HG02588 (cell line): ENCODE measurements at regions not wholly inside any gene's neighbourhood (a gene's known extent, or its start where the extent isn't known, plus 50 kb on each side); places are given as distances from the start of the nearest gene placed in this dataset.

Experiments
- ATAC-seq: cut with Tn5 transposase; IDR thresholded peaks from one replicate; pipeline ENCODE4 v1.9.1; 2021; ENCODE audit warnings: mild to moderate bottlenecking, moderate library complexity; ENCODE audit not compliant: unreplicated experiment

DNA sequence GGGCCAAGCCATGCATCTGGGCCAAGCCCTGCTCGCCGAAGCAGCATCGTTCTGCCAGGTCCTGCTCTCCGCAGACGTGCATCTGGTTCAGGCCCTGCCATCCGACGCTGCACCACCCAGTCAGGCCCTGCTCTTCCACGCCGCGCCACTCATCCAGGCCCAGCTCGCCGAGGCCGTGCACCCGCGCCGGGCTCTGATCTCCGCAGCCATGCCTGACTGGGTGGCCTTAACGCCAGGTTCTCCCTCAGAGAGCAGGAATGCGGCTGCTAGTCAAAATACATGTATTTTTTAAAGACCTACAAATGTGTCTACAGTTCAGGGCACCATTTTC, 891.1 kb upstream of the CTNND2 start:
- no peak for ATAC-seq

DNA sequence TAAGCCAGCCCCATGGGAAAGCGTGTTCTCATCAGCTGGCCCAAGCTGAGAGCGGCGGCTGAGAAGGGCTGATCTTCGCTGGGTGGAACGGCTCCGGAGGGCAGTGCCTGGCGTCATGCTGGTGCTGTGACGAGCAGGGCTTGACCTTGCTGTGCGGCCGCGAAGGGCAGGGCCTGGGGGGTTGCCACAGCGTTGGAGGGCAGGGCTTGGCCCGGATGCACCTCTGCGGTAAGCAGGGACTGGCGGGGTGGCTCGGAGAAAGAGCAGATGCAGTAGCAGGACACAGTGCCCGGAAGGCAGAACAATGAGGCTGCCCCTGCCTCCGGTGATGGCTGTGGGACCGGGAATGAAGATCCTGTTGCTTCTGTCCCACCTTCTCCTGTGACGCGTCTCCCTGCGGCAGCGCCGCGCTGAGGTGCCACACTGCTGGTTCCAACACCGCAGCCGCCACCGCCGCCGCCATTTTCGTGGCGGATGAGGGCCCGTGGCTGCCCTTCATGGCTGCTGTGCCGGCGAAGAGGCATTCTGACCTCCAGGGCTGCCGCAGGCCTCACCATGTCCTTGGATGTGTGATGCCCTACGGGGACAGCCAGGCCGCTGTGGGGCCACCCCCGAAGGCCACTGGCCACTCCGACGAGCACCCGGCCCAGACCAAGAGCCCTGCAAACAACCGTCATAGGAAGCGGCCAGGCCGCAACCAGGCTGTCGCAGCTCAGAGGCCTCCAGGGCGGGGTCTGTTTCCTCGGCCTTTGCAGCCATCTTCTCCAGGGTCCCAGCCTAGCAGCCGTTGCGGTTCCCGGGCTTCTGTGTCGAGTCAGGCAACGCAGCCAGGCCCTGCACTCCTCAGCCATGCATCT, 890.5 kb upstream of the CTNND2 start:
- no peak for ATAC-seq

DNA sequence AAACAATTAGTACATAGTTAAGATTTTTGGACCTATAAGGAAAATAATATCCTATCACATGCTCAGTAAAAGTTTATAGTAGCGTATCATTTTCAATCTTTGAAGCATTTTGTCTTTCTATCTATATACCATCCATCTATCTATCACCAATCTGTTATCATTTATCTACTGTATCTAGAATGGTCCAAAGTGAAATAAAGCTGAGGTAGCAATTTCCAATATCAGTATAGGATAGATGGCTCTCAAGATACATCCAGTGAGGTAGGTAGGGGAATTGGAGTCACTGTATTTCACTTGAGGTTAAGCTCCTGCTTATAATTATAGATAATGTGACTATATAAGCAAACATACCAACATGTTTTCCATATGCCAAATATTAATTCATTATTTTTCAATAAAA, 889.1 kb upstream of the CTNND2 start:
- no peak for ATAC-seq

DNA sequence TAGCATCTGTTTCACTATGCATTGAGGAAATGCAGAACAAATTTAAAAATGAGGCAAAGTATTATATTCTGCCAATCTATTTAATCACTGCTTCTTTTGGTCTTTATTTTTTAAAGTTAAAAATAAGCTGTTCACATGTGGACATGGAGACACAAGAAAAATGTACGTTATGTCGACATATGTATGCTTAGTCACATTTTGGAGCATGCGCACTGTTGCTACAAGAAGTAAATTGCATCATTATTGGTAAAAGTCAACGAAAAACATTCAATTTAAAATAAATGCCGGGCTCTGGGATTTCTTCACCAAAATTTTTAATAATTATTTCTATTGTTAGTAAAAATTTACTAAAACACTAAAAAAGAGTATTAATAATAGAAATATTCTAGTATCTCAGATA, 876.3 kb upstream of the CTNND2 start:
- no peak for ATAC-seq

DNA sequence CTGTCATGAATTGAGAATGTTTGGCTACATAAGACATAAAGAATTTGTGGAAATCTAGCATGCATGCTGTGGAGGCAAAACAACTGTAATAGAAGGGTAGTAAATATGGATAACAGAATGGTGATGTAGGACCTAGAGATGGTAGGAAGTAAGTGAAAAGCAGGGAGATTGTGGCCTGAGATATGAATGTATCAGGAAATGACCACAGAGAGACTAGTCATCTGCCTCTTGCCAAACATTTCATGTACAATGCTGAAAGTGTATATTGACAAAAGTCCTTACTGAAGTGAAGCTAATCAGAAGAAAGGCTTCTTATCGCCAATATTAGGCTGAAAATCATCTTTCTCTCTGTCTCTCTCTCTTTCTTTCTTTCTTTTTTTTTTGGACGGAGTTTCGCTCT, 873.1 kb upstream of the CTNND2 start:
- ATAC-seq = no peak

DNA sequence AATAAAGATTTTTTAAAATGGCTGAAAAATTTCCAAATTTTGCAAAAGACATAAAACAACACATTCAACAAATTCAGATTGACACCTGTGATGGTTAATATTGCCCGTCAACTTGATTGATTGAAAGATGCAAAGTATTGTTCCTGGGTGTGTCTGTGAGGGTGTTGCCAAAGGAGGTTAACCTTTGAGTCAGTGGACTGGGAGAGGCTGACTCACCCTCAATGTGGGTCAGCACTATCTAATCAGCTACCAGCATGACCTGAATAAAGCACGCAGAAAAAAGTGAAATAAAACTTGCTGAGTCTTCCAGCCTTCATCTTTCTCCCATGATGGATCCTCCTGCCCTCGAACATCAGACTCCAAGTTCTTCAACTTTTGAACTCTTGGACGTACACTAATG, 868.0 kb upstream of the CTNND2 start:
- ATAC-seq = no peak

DNA sequence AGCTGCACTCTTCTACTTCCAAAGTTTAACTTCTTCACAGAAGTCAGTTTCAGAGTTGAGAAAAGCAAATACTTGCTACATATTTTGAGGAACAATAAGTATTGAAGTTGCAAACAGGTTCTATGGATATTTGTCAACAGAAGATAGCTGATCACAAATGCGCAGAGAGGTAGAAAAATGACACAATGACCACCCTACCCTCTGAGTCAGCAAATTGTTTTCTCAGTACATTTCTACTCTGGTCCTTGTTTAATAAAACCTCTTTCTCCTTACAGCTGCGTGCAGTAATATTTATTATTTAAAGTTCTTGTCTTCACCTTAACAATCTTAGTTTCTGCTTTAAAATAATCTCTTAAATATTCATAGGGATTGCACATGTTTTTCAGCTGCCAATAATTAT, 855.1 kb upstream of the CTNND2 start:
- ATAC-seq = no peak

DNA sequence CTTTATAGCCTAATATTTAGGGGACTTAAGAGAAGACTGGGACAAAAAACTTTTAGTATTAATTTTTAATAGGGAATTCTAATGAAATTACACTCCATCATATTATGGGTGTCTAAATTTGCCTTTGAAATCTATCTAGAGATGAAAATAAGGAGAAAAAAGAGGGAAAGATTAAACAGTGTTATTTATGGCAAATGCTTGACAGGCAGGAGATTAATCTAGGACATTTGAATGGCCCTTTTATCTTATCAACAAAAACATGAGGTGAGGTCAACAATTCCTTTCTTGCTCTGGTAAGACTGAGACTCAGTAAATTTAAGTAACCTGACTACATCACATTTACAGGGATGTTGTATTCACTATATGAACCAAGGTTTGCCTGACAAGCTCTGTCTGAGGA, 852.8 kb upstream of the CTNND2 start:
- no peak for ATAC-seq

DNA sequence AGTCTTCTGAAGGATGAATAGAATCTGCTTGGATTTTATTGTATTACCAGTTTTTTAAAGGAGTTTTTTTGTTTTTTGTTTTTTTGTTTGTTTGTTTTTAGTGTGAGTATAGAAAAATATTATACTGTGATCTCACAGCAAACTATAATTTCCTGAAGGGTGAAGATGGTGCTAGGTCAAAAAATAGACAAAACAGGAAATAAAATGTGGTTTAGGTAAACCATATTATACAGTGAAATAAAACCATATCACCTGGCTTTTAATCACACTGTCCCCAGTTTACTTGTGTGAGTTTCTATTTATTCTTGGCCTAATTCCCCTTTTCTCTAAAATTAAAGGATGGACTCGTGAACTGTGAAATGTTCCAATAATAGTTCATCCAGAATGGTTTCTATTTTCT, 841.3 kb upstream of the CTNND2 start:
- no peak for ATAC-seq

DNA sequence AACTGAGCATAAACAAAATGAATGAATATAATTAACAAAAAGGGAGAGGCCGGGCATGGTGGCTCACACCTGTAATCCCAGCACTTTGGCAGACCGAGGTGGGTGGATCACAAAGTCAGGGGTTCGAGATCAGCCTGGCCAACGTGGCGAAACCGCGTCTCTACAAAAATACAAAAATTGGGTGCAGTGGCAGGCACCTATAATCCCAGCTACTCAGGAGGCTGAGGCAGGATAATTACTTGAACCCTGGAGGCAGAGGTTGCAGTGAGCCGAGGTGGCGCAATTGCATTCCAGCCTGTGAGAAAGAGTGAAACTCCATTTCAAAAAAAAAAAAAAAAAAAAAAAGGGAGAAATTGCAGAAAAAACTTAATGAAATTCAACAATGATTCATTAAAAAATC, 839.3 kb upstream of the CTNND2 start:
- no peak for ATAC-seq

DNA sequence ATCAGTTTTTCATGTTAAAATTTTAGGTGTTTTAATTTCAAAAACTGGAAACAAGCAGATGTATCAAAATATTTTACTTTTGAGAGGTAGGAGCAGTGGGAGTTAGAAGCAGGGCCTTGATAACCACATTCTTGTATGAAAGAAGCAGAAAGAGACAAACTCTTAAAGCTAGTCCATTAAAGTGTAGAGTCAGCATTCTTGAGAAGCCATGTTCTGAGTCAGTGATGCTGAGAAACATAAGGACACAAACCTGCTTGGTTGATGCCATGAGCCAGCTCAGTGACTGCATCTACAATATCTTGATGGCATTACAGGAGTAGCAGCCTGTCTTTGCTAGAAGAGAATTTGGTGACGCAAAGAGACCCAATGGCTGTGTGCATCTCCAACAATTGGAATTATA, 826.1 kb upstream of the CTNND2 start:
- no peak for ATAC-seq

DNA sequence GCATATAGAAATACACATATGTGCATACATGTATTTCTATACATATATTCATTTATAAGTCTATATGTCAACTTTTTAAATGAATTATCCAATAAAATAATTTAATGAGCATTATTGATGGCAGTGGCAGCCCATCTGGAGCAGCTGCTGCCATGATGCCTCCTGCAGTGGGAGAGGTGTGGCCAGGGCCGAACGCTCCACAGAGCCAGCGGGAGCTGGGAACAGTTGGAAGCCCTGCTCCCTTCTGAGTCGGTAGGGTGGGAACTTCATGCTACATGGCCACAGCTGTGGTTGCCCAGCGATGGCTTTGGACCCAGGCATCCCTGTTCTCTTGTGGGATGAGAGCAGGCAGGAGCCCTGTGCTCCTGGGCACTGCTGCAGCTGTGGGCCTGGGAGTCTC, 812.4 kb upstream of the CTNND2 start:
- no peak for ATAC-seq

DNA sequence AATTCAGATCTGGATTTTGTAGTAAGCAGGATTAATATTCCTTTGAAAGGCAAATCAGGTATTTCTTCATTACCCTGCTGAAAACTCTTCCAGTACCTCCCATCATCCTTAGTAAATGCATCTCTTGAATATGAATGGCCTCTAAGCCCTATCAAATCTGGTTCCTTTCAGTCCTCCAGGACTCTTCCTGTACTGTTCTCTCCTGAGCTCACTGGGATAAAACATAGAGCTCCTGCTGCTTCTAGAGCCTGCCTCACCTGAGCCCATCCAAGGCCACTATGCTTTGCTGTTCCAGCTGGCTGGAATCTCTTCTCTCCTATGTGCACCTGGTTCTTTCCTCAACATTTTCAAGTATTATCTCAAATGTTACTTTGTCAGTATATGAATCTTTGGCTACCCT, 803.3 kb upstream of the CTNND2 start:
- ATAC-seq = no peak

DNA sequence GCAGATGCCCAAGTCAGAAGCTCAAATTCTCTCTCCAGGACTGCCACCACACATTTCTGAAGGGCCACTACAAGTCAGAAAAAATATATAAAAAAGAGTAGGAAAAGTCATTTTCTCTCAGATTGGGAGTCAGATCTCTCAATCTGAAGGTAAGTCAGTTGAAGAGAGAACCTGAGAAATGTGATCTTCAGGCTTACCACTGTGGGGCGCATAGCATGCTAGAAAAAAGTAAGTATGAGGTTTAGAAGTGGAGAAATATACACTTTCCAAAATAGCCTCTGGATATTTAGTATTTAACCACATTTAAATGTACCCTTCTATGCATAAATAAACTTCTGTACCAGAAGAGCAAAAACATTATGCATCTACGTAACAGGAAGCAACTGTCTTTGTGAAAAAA, 800.7 kb upstream of the CTNND2 start:
- ATAC-seq = no peak

DNA sequence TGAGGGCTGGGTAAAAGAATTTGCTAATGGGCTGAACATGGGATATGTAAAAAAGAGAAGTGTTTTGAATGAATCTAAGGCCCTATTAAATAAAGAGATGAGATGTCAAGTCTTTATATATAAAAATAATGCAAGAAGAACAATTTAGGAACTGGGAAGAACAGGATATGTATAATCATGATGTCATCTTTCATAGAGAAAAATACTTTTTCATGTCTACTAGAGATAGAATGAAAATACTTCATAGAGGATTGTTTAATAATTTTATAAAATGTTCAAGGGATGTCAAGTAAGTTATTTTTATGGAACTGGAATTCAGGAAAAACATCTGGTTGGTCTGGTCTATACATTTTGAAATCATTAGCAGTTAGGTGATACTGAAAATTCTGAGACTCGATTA, 799.0 kb upstream of the CTNND2 start:
- no peak for ATAC-seq

DNA sequence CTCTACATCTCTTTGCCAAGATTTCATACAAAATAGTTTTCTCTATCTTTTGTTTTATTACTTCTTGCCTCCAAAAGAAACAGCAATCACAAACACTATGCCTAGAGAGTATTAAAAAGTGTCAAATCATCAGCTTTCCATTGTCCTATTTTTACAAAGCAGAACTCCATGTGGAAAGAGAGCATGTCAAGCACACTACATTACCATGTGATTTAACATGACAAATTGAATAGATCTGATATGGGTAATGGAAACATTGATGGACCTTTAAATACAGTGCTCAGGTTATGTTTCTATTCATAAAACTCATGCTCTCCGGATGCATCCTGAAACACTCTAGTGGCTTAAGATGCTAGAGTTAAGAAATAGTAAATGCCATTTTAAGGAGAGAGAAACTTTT, 791.4 kb upstream of the CTNND2 start:
- ATAC-seq = no peak

DNA sequence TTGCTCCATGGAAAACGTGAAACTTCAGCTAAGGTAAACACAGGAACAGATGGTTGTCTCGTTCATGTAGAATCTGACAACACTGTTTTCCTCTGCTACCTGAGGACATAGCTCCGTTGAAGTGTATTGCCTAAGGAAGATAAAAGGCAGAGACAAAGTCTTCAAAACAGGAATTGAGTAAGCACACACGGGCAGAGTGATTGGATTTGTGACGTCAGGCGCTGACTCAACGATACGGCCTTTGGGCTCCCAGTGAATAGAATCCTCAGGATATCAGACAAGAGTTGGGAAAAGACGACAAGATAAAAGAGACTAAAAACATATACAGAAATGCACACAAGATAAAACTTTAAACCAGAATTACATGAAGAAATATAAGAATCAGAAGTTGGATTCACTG, 787.1 kb upstream of the CTNND2 start:
- ATAC-seq = no peak

DNA sequence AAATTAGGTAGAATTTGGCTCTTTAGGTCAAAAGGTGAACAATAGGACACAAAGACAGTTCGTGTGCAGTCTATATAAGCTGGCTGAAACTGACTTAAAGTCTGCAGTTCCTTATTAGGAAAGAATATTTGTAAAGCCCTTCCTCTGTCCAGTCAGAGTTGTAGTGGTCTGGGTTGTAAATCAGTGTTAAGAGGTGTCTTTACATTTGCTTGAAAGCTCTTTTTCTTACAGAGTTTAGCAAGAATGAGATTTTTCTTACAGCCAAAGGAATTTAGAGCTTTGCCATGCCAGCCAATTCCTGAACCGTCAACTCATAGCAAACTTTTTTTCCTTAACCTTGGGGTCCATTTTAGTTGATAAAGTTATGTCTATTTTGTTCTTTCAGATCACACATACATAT, 786.1 kb upstream of the CTNND2 start:
- no peak for ATAC-seq

DNA sequence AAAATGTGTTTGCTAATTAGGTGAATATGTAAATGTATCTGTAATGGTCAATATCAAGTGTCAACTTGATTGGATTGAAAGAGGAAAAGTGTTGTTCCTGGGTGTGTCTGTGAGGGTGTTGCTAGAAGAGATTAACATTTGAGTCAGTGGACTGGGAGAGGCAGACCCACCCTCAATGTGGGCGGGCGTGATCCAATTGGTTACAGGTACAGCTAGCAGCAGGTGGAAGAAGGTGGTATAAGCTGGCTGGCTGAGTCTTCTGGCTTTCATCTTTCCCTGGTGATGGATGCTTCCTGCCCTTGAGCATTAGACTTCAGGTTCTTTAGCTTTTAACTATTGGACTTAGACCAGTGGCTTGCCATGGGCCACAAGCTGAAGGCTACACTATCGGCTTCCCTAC, 779.0 kb upstream of the CTNND2 start:
- no peak for ATAC-seq

DNA sequence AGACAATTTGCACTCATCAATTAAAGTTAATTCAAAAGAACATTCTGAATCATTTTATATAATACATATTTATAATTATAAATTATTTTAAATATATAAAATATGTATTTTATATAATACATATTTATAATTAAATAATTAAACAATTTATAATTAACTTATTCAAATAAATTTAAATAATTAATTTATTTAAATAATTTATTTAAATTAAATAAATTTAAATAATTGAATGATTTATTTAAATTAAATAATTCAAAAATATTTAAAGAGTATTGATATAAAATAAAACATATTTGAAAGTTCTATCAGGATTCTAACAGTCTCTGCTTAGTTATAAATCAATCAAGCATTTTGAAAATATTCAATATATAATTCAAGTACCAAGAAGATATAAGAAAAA, 775.5 kb upstream of the CTNND2 start:
- ATAC-seq = no peak

DNA sequence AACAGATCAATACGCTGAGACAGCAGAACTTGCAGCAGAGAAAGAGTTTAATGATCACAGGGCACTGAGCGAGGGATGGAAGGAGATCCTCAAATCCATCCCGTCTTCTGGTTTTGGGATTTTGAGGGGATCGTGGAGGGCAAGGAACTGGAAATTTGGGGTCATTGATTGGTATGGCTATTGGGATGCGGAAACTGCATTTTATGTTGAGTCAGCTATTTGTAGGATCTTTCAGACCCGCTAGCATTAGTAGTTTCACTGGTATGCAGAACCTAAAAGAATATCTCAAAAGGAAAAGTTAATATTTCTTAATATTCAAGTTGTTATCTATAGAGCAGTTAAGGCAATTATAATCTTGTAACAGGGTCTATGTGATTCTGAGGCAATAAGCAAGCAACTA, 771.7 kb upstream of the CTNND2 start:
- ATAC-seq = no peak

DNA sequence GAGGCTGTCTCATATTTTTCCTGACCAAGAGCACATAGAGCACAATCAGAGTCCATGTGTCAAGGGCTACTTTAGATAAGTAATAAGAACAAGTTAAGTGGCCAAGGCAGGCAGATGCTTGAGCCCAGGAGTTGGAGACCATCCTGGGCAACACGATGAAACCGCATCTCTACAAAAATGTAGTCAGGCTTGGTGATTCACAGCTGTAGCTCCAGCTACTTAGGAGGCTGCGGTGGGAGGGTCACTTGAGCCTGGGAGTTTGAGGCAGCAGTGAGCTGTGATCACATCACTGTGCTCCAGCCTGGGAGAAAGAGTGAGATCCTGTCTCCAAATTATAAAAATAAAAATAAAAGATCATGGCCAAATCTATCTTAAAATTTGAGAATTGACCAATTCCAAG, 767.9 kb upstream of the CTNND2 start:
- ATAC-seq = no peak

DNA sequence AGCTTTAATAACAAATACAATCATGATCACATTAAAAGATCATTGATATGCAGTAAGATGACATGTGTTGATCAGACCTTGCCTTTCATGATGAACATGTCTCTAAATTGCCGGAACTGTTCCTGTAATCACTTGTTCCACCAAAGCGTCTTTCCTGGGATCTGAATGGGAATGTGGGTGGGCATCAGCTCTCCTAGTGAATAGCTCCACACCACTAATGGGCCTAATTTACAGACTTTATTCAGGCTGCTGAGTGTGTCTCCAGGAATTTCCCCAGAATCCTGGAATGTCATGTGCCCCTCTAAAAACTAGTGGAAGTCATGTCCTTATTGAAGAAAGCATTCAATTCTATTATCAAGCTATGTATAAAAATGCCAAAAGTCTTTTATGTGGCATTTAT, 765.1 kb upstream of the CTNND2 start:
- ATAC-seq = no peak
